ENCODE measurements at regions not wholly inside any gene's neighbourhood (a gene's known extent, or its start where the extent isn't known, plus 50 kb on each side); places are given as distances from the start of the nearest gene placed in this dataset.

DNA sequence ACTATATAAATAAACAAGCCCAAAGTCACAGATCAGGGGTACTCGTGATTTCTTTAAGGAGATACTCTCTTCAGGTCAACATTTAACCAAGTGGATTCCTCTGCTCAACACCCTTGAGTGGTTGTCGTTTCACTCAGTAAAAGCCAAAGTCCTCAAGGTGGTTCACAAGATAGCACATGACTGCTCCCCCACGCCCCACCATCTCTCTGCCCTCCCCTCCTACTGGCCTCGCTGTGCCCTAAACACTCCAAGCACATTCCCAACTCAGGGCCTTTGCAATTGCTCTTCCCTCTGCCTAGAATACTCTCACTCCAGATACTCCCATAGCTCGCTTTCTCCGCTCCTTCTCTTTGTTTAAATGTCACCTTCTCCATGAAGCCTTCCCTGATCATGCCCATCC is 72.1 kb upstream of the FHIP2A start:
- no peak for TF ChIP-seq POLR2A (IDR thresholded peaks at IDR 0.05)
- TF ChIP-seq, protein P1, sequence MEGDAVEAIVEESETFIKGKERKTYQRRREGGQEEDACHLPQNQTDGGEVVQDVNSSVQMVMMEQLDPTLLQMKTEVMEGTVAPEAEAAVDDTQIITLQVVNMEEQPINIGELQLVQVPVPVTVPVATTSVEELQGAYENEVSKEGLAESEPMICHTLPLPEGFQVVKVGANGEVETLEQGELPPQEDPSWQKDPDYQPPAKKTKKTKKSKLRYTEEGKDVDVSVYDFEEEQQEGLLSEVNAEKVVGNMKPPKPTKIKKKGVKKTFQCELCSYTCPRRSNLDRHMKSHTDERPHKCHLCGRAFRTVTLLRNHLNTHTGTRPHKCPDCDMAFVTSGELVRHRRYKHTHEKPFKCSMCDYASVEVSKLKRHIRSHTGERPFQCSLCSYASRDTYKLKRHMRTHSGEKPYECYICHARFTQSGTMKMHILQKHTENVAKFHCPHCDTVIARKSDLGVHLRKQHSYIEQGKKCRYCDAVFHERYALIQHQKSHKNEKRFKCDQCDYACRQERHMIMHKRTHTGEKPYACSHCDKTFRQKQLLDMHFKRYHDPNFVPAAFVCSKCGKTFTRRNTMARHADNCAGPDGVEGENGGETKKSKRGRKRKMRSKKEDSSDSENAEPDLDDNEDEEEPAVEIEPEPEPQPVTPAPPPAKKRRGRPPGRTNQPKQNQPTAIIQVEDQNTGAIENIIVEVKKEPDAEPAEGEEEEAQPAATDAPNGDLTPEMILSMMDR (IDR thresholded peaks at IDR 0.05), result no peak

Measured in heart left ventricle (tissue), 13 donors.